ENCODE measurements at regions not wholly inside any gene's neighbourhood (a gene's known extent, or its start where the extent isn't known, plus 50 kb on each side); places are given as distances from the start of the nearest gene placed in this dataset.

DNA sequence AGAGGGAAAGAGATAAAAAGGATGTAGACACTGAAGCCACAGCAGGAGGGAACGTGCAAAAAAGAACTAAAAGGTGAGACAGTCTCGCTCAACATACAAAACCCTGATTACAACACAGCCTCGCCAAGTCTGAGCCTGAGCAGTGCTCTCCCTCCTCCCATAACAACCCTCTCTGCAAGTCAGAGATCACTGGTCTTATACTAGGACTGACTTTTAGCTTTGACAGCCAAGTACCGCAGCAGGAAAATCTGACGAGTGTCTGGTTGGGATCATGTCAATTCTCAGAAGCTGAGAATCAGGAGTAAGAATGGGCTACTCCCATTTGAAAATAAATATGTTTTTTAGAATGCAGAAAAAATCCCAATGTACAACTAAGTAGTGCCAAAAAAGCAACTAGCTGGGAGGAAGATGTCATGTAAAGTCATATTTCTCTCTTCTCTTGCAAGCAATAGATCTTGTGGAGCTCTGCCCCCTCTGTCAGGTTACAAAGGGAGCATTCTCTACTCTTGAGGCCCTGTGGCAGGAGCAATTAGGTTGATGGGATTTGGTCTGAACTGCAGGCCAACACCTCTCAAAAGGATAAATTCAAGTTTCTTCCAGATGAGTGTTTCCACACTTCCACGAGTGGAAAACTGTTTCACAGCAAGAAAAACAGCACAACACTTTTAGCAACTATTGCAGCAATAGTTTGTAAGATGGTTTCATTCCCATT, 118.9 kb upstream of the COL21A1 start:
- H3K9me3 ChIP-seq (ENCODE audit: control insufficient read depth, low read length): no peaks in the 10 kb centered on the region
- no peak overlapping the region for H3K27ac ChIP-seq
- H3K27me3 ChIP-seq (ENCODE audit: control insufficient read depth, insufficient read depth, low read length): no peaks in the 10 kb centered on the region
- H3K4me1 ChIP-seq: peaks cover 9% of the 10 kb centered on the region
- no peak overlapping the region for H3K4me2 ChIP-seq (ENCODE audit: low read length)
- H3K79me2 ChIP-seq: no peaks in the 10 kb centered on the region
- H3K36me3 ChIP-seq (ENCODE audit: control insufficient read depth, insufficient read depth, low read length): no peaks in the 10 kb centered on the region
- H3K9ac ChIP-seq: no peak overlapping the region
- TF ChIP-seq, protein P1, sequence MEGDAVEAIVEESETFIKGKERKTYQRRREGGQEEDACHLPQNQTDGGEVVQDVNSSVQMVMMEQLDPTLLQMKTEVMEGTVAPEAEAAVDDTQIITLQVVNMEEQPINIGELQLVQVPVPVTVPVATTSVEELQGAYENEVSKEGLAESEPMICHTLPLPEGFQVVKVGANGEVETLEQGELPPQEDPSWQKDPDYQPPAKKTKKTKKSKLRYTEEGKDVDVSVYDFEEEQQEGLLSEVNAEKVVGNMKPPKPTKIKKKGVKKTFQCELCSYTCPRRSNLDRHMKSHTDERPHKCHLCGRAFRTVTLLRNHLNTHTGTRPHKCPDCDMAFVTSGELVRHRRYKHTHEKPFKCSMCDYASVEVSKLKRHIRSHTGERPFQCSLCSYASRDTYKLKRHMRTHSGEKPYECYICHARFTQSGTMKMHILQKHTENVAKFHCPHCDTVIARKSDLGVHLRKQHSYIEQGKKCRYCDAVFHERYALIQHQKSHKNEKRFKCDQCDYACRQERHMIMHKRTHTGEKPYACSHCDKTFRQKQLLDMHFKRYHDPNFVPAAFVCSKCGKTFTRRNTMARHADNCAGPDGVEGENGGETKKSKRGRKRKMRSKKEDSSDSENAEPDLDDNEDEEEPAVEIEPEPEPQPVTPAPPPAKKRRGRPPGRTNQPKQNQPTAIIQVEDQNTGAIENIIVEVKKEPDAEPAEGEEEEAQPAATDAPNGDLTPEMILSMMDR (IDR thresholded peaks at IDR 0.05): no peak
- H3K4me3 ChIP-seq (ENCODE audit: low read depth, low read length): no peak overlapping the region
- no peak overlapping the region for H2AFZ ChIP-seq

DNA sequence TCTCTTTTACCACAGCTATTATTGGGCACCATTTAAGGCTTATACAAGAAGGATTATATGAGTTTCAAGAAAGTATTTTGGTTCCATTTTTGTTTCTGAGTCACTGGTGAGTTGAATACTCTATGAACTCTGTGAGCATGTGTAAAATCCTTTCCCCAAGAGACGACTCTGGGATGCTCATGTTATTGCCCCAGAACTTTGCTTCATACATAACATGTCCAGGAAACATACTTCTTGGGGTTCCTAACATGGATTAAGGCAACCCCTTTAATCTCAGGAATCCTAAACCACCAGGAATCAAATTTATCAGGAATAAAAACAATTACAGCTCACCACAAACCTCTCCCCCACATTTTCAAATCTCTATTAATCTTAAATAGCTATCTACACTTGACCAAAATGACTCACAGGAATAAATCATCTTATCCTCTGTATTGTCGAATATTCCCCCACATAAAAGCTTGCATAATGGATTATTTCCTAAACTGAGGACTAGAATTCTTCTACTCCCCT, 117.5 kb upstream of the COL21A1 start:
- Histone ChIP-seq H3K9ac (no peak overlapping the region), H3K27ac (no peak overlapping the region), H3K4me2 (ENCODE audit: low read length) (no peak overlapping the region), H3K27me3 (ENCODE audit: control insufficient read depth, insufficient read depth, low read length) (no peaks in the 10 kb centered on the region), H3K4me1 (no peaks in the 10 kb centered on the region), H2AFZ (no peak overlapping the region), H3K36me3 (ENCODE audit: control insufficient read depth, insufficient read depth, low read length) (no peaks in the 10 kb centered on the region), H3K79me2 (no peaks in the 10 kb centered on the region), H3K9me3 (ENCODE audit: control insufficient read depth, low read length) (no peaks in the 10 kb centered on the region), H3K4me3 (ENCODE audit: low read depth, low read length) (no peak overlapping the region)
- TF ChIP-seq, protein P1 (IDR thresholded peaks at IDR 0.05): no peak

DNA sequence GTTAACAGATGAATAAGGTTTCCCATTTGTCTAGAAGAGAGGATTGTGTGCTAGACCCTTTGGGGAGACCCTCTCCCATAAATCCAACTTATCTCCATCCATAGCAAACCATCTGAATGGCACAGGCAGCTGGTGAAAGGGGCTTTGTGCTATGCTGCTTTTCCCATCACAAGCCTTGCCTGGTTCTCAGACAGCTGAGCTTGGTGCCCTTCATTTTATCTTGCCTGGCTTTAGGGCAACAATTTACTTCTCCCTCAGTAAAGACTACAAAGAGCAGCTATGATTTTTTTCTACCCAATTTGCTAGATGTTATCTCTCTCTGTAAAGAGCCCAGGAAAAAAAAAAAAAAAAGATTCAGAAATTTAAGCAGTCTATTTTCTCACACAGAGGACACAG, 117.0 kb upstream of the COL21A1 start:
- Histone ChIP-seq H3K4me3 (ENCODE audit: low read depth, low read length) (no peak overlapping the region), H3K27me3 (ENCODE audit: control insufficient read depth, insufficient read depth, low read length) (no peaks in the 10 kb centered on the region), H3K36me3 (ENCODE audit: control insufficient read depth, insufficient read depth, low read length) (no peaks in the 10 kb centered on the region), H3K4me2 (ENCODE audit: low read length) (no peak overlapping the region), H3K9ac (no peak overlapping the region), H3K4me1 (no peaks in the 10 kb centered on the region), H3K79me2 (no peaks in the 10 kb centered on the region), H2AFZ (no peak overlapping the region), H3K27ac (no peak overlapping the region), H3K9me3 (ENCODE audit: control insufficient read depth, low read length) (no peaks in the 10 kb centered on the region)
- TF ChIP-seq, protein P1 (IDR thresholded peaks at IDR 0.05): no peak

DNA sequence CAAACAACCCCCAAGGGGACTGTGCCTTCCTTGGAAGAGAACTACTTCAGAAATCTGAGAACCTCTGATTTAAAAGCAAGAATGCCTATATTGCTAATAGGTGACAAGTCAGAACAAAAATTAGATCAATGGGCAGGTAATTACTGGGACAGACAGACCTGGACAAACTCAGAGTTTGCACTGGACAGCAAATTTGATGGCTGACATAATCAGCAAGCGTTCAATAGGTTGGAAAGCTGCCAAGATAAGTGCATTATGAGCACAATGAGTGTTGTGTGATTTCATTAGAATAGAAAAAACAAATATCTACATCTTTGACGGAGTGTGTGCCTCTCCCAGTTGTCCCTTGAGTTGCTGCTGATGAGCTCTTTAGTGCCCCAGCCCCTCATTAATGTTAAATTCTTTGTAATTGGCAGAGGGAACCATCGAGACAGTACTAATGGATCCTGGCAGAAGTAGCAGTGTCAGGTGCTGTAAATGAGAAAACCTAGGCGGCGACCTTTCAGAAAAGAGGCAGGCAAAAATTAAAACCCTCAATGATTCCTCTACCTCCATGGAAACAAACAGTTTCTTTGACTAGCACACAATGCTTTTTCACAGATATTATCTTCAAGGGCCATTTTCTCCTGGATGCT, 116.5 kb upstream of the COL21A1 start:
- Histone ChIP-seq H3K4me3 (ENCODE audit: low read depth, low read length) (no peak overlapping the region), H3K9me3 (ENCODE audit: control insufficient read depth, low read length) (no peaks in the 10 kb centered on the region), H3K9ac (no peak overlapping the region), H3K27me3 (ENCODE audit: control insufficient read depth, insufficient read depth, low read length) (no peaks in the 10 kb centered on the region), H3K36me3 (ENCODE audit: control insufficient read depth, insufficient read depth, low read length) (no peaks in the 10 kb centered on the region), H3K4me1 (no peaks in the 10 kb centered on the region), H3K4me2 (ENCODE audit: low read length) (no peak overlapping the region), H2AFZ (no peak overlapping the region), H3K27ac (no peak overlapping the region), H3K79me2 (no peaks in the 10 kb centered on the region)
- TF ChIP-seq, protein P1 (IDR thresholded peaks at IDR 0.05): no peak
